ENCODE measurements at regions not wholly inside any gene's neighbourhood (a gene's known extent, or its start where the extent isn't known, plus 50 kb on each side); places are given as distances from the start of the nearest gene placed in this dataset.

DNA sequence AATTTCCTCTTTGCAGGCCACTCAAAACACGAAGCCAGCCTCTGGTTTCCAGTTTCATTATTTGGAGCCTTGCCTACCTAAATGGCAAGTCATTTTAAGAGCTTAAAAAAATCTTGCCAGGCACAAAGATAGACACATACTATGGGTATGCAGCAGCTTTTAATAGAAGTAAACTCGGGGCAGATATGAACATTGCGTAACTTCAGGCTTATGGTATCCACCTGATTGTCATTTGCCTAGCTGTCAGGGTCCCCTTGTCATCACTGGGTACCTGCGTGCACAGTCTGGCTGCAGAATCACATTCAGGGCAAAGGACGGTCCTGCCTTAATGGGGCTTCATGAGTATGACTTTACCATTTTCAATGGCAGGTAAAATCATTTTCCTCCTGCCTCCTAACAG, 466.1 kb upstream of the NRP1 start:
- H3K4me1 ChIP-seq (ENCODE audit: insufficient read depth, insufficient read length), result no peaks in the 10 kb centered on the region
- H3K9ac ChIP-seq (ENCODE audit: insufficient read length, low read depth), result no peak overlapping the region
- TF ChIP-seq ZNF274 (IDR thresholded peaks at IDR 0.05; ENCODE audit: low read depth, low read length) (no peak), SUZ12 (IDR thresholded peaks at IDR 0.05; ENCODE audit: extremely low read depth, insufficient read depth, insufficient read length) (no peak), YY1 (IDR thresholded peaks at IDR 0.05; ENCODE audit: insufficient read depth, insufficient read length) (no peak)
- no peak overlapping the region for H3K4me3 ChIP-seq (ENCODE audit: insufficient read length, low read depth)
- no peaks in the 10 kb centered on the region for H3K9me3 ChIP-seq (ENCODE audit: insufficient read depth, low read length)
- no peaks in the 10 kb centered on the region for H3K27me3 ChIP-seq (ENCODE audit: insufficient read depth, insufficient read length)
- H3K36me3 ChIP-seq (ENCODE audit: insufficient read depth, insufficient read length, low read length), result no peaks in the 10 kb centered on the region
- DNase-seq (ENCODE audit: low read depth, low spot score), result no peak

GRCh38 chr10:33799944-33800323, 465.5 kb upstream of the NRP1 start:
- H3K9ac ChIP-seq (ENCODE audit: insufficient read length, low read depth), result no peak overlapping the region
- no peaks in the 10 kb centered on the region for H3K4me1 ChIP-seq (ENCODE audit: insufficient read depth, insufficient read length)

DNA sequence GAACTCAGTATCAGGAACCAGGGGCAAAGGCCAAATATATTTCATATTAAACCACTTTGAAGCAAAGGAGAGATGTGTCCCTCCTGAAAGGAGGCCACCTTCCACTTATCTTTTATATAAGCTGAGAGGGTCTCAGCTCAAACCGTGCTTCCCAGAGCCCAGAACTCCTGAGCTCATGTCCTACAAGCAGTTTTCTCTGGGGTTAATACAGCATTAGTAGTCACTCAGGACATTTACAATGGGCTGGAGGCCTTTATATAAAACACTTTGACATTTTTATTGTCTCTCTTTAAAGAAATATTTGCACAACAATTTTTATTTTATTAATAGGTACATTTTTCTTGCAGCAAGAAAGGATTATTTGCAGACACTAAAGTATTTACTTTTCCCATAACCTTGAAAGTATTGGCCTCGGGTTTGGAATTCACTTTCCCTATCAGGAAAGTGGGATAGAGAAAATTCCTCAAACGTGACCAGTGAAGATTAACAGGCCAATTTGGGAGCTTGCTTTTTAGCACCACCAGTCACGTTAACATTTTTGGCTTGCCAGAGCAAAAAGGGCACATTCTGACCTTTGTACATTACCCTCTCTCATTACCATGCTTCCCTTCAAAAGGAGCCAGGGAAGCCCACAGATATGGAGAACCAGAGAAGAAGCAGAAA, 464.9 kb upstream of the NRP1 start:
- TF ChIP-seq ZNF274 (IDR thresholded peaks at IDR 0.05; ENCODE audit: low read depth, low read length) (no peak), SUZ12 (IDR thresholded peaks at IDR 0.05; ENCODE audit: extremely low read depth, insufficient read depth, insufficient read length) (no peak), YY1 (IDR thresholded peaks at IDR 0.05; ENCODE audit: insufficient read depth, insufficient read length) (no peak)
- no peak for DNase-seq (ENCODE audit: low read depth, low spot score)
- Histone ChIP-seq H3K4me3 (ENCODE audit: insufficient read length, low read depth) (no peak overlapping the region), H3K27me3 (ENCODE audit: insufficient read depth, insufficient read length) (no peaks in the 10 kb centered on the region), H3K9me3 (ENCODE audit: insufficient read depth, low read length) (no peaks in the 10 kb centered on the region), H3K9ac (ENCODE audit: insufficient read length, low read depth) (no peak overlapping the region), H3K36me3 (ENCODE audit: insufficient read depth, insufficient read length, low read length) (no peaks in the 10 kb centered on the region), H3K4me1 (ENCODE audit: insufficient read depth, insufficient read length) (no peaks in the 10 kb centered on the region)

More at GRCh38 chr10:33799944-33800323, 465.5 kb upstream of the NRP1 start:
- DNase-seq (ENCODE audit: low read depth, low spot score), result no peak
- H3K36me3 ChIP-seq (ENCODE audit: insufficient read depth, insufficient read length, low read length), result no peaks in the 10 kb centered on the region
- no peak overlapping the region for H3K4me3 ChIP-seq (ENCODE audit: insufficient read length, low read depth)
- no peaks in the 10 kb centered on the region for H3K27me3 ChIP-seq (ENCODE audit: insufficient read depth, insufficient read length)
- TF ChIP-seq ZNF274 (IDR thresholded peaks at IDR 0.05; ENCODE audit: low read depth, low read length) (no peak), SUZ12 (IDR thresholded peaks at IDR 0.05; ENCODE audit: extremely low read depth, insufficient read depth, insufficient read length) (no peak), YY1 (IDR thresholded peaks at IDR 0.05; ENCODE audit: insufficient read depth, insufficient read length) (no peak)
- no peaks in the 10 kb centered on the region for H3K9me3 ChIP-seq (ENCODE audit: insufficient read depth, low read length)

DNA sequence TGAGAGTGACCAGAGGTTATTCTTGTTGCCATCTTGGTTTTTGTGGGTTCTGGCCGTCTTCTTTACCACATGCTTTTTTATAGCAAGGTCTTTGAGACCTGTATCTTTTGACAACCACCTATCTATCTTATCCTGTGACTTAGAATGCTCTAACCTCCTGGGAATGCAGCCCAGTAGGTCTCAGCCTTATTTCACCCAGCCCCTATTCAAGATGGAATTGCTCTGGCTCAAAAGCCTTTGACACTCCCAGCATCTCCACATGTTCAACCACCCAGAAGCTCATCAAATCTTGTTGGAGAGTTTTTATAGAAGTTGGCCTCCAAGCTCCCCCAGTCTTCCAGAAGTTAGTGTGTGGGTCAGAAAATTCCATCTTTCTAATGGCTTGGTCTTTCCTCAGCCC, 464.3 kb upstream of the NRP1 start:
- H3K9ac ChIP-seq (ENCODE audit: insufficient read length, low read depth), result no peak overlapping the region
- no peaks in the 10 kb centered on the region for H3K4me1 ChIP-seq (ENCODE audit: insufficient read depth, insufficient read length)
- no peaks in the 10 kb centered on the region for H3K9me3 ChIP-seq (ENCODE audit: insufficient read depth, low read length)
- no peak overlapping the region for H3K4me3 ChIP-seq (ENCODE audit: insufficient read length, low read depth)
- no peak for DNase-seq (ENCODE audit: low read depth, low spot score)
- no peaks in the 10 kb centered on the region for H3K36me3 ChIP-seq (ENCODE audit: insufficient read depth, insufficient read length, low read length)
- no peak for TF ChIP-seq ZNF274 (IDR thresholded peaks at IDR 0.05; ENCODE audit: low read depth, low read length)
- no peaks in the 10 kb centered on the region for H3K27me3 ChIP-seq (ENCODE audit: insufficient read depth, insufficient read length)

DNA sequence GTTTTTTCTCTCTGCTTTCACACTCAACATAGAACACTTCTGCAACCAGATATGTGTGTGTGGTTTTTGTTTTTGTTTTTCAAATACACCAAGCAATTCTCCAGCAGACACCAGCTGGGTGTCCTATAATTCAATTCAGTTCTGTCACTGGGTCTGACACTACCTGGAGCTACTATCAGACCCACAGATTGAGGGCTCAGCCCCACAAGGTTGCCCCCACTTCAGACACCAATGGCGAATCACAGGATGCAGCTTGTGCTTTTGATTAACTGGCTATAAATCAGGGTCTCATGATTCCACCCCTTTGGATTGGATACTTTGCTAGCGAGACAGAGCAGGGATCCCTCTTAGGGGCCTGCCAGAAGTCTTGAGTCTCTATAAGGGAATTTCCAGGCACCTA, 462.2 kb upstream of the NRP1 start:
- Histone ChIP-seq H3K9ac (ENCODE audit: insufficient read length, low read depth) (no peak overlapping the region), H3K36me3 (ENCODE audit: insufficient read depth, insufficient read length, low read length) (no peaks in the 10 kb centered on the region), H3K9me3 (ENCODE audit: insufficient read depth, low read length) (no peaks in the 10 kb centered on the region), H3K4me1 (ENCODE audit: insufficient read depth, insufficient read length) (no peaks in the 10 kb centered on the region), H3K4me3 (ENCODE audit: insufficient read length, low read depth) (no peak overlapping the region), H3K27me3 (ENCODE audit: insufficient read depth, insufficient read length) (no peaks in the 10 kb centered on the region)
- no peak for TF ChIP-seq YY1 (IDR thresholded peaks at IDR 0.05; ENCODE audit: insufficient read depth, insufficient read length)
- no peak for TF ChIP-seq SUZ12 (IDR thresholded peaks at IDR 0.05; ENCODE audit: extremely low read depth, insufficient read depth, insufficient read length)
- TF ChIP-seq ZNF274 (IDR thresholded peaks at IDR 0.05; ENCODE audit: low read depth, low read length), result no peak
- no peak for DNase-seq (ENCODE audit: low read depth, low spot score)

DNA sequence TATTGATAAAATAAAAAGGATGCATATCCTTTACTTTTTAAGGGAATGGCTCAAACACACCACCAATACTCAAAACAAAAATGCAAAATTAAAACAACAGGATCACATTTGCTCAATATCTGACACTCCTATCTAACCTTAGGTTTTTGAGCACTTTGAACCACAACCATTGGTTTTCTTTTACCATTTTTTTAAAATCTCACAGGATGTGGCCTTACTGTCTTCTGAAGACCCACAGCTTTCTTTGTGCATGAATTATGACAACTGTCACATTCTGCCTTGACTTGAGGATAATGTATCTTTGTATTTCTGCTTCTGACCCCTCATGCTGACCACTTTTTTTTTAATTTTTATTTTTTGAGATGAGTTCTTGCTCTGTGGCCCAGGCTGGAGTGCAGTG, 461.1 kb upstream of the NRP1 start:
- H3K9me3 ChIP-seq (ENCODE audit: insufficient read depth, low read length), result no peaks in the 10 kb centered on the region
- TF ChIP-seq SUZ12 (IDR thresholded peaks at IDR 0.05; ENCODE audit: extremely low read depth, insufficient read depth, insufficient read length) (no peak), ZNF274 (IDR thresholded peaks at IDR 0.05; ENCODE audit: low read depth, low read length) (no peak), YY1 (IDR thresholded peaks at IDR 0.05; ENCODE audit: insufficient read depth, insufficient read length) (no peak)
- DNase-seq (ENCODE audit: low read depth, low spot score), result no peak
- H3K4me1 ChIP-seq (ENCODE audit: insufficient read depth, insufficient read length), result no peaks in the 10 kb centered on the region
- H3K9ac ChIP-seq (ENCODE audit: insufficient read length, low read depth), result no peak overlapping the region
- H3K4me3 ChIP-seq (ENCODE audit: insufficient read length, low read depth), result no peak overlapping the region
- no peaks in the 10 kb centered on the region for H3K27me3 ChIP-seq (ENCODE audit: insufficient read depth, insufficient read length)
- no peaks in the 10 kb centered on the region for H3K36me3 ChIP-seq (ENCODE audit: insufficient read depth, insufficient read length, low read length)

GRCh38 chr10:33794460-33794859, 460.0 kb upstream of the NRP1 start:
- Histone ChIP-seq H3K9ac (ENCODE audit: insufficient read length, low read depth) (no peak overlapping the region), H3K4me1 (ENCODE audit: insufficient read depth, insufficient read length) (no peaks in the 10 kb centered on the region), H3K27me3 (ENCODE audit: insufficient read depth, insufficient read length) (no peaks in the 10 kb centered on the region), H3K9me3 (ENCODE audit: insufficient read depth, low read length) (no peaks in the 10 kb centered on the region), H3K36me3 (ENCODE audit: insufficient read depth, insufficient read length, low read length) (no peaks in the 10 kb centered on the region), H3K4me3 (ENCODE audit: insufficient read length, low read depth) (no peak overlapping the region)
- no peak for TF ChIP-seq SUZ12 (IDR thresholded peaks at IDR 0.05; ENCODE audit: extremely low read depth, insufficient read depth, insufficient read length)
- no peak for TF ChIP-seq ZNF274 (IDR thresholded peaks at IDR 0.05; ENCODE audit: low read depth, low read length)
- TF ChIP-seq YY1 (IDR thresholded peaks at IDR 0.05; ENCODE audit: insufficient read depth, insufficient read length), result no peak
- DNase-seq (ENCODE audit: low read depth, low spot score), result no peak

Data from NT2/D1 (cell line).